Colonic mucosa (tissue), 4 donors: ENCODE measurements at regions not wholly inside any gene's neighbourhood (a gene's known extent, or its start where the extent isn't known, plus 50 kb on each side); places are given as distances from the start of the nearest gene placed in this dataset.

Experiments
- DNase-seq: peaks from one replicate; pipeline ENCODE4 v3.0.0-alpha.2; 2020
- H3K27ac ChIP-seq: fragments of 200-600 bp; one replicate; pipeline ENCODE4 v1.8.0; 2021
- H3K27me3 ChIP-seq: fragments of 200-600 bp; one replicate; pipeline ENCODE4 v1.8.0; 2021
- H3K36me3 ChIP-seq: fragments of 200-600 bp; one replicate; pipeline ENCODE4 v1.8.0; 2021
- H3K4me1 ChIP-seq: fragments of 200-600 bp; one replicate; pipeline ENCODE4 v1.8.0; 2021; ENCODE audit warnings: mild to moderate bottlenecking
- H3K4me3 ChIP-seq: fragments of 200-600 bp; one replicate; pipeline ENCODE4 v1.8.0; 2021
- H3K9ac ChIP-seq, 2 donors: one replicate each; pipeline ENCODE4 v1.7.0; 2013; ENCODE audit warnings: control low read depth in 2 of 2, low read depth in 2 of 2, low read length in 2 of 2
- H3K9me3 ChIP-seq: fragments of 200-600 bp; one replicate; pipeline ENCODE4 v1.8.0; 2021
- CTCF ChIP-seq: fragments of 200-600 bp; IDR thresholded peaks from one replicate; pipeline ENCODE4 v1.8.0; 2022; ENCODE audit warnings: antibody characterized with exemption, mild to moderate bottlenecking
- intact Hi-C: fragments of 100-400 bp; cut with DNase I; formaldehyde crosslinking; loops from one replicate; pipeline ENCODE4 v1.14.1; 2022
- donor health status: healthy.
- donor health status: DM: no; HTN: no; CAD: no.
- donor health status: DM: no; HTN: no; CAD: no.

- TF ChIP-seq CTCF: no peak
- DNase-seq: no peak
- no peak overlapping the region for H3K27ac ChIP-seq
- no peak overlapping the region for H3K4me3 ChIP-seq
- H3K9ac ChIP-seq: no peak overlapping the region
- H3K27me3 ChIP-seq: no peaks in the 10 kb centered on the region
- H3K4me1 ChIP-seq: no peaks in the 10 kb centered on the region
- H3K9me3 ChIP-seq: no peaks in the 10 kb centered on the region
- no peaks in the 10 kb centered on the region for H3K36me3 ChIP-seq
- intact Hi-C loops: no loop called here
Observed at GRCh38 chr20:11691766-11692165, 225.9 kb upstream of the BTBD3 start.

GRCh38 chr20:11692567-11692966 is 225.1 kb upstream of the BTBD3 start:
- Histone ChIP-seq H3K36me3 (no peaks in the 10 kb centered on the region), H3K4me1 (no peaks in the 10 kb centered on the region), H3K9ac (no peak overlapping the region), H3K27ac (no peak overlapping the region), H3K27me3 (no peaks in the 10 kb centered on the region), H3K4me3 (no peak overlapping the region), H3K9me3 (no peaks in the 10 kb centered on the region)
- intact Hi-C loops: no loop called here
- TF ChIP-seq CTCF: no peak
- DNase-seq: no peak

GRCh38 chr20:11694467-11694866 is 223.2 kb upstream of the BTBD3 start:
- DNase-seq: no peak
- no peak overlapping the region for H3K27ac ChIP-seq
- intact Hi-C loops: no loop called here
- H3K27me3 ChIP-seq: no peaks in the 10 kb centered on the region
- no peak for TF ChIP-seq CTCF
- H3K9ac ChIP-seq: no peak overlapping the region
- H3K36me3 ChIP-seq: no peaks in the 10 kb centered on the region
- H3K4me3 ChIP-seq: no peak overlapping the region
- no peaks in the 10 kb centered on the region for H3K9me3 ChIP-seq
- H3K4me1 ChIP-seq: no peaks in the 10 kb centered on the region

GRCh38 chr20:11697055-11697454 is 220.6 kb upstream of the BTBD3 start:
- no peak overlapping the region for H3K27ac ChIP-seq
- intact Hi-C loops: no loop called here
- no peaks in the 10 kb centered on the region for H3K36me3 ChIP-seq
- DNase-seq: no peak
- H3K9ac ChIP-seq: no peak overlapping the region
- no peaks in the 10 kb centered on the region for H3K9me3 ChIP-seq
- no peaks in the 10 kb centered on the region for H3K4me1 ChIP-seq
- no peak overlapping the region for H3K4me3 ChIP-seq
- no peaks in the 10 kb centered on the region for H3K27me3 ChIP-seq
- no peak for TF ChIP-seq CTCF

- no peaks in the 10 kb centered on the region for H3K9me3 ChIP-seq
- no peak overlapping the region for H3K27ac ChIP-seq
- no peak for TF ChIP-seq CTCF
- no peak overlapping the region for H3K4me3 ChIP-seq
- intact Hi-C loops: no loop called here
- H3K9ac ChIP-seq: no peak overlapping the region
- no peaks in the 10 kb centered on the region for H3K27me3 ChIP-seq
- H3K4me1 ChIP-seq: no peaks in the 10 kb centered on the region
- no peak for DNase-seq
- no peaks in the 10 kb centered on the region for H3K36me3 ChIP-seq
Observed at GRCh38 chr20:11697646-11698045, 220.0 kb upstream of the BTBD3 start.

- Histone ChIP-seq H3K36me3 (no peaks in the 10 kb centered on the region), H3K9me3 (no peaks in the 10 kb centered on the region), H3K9ac (no peak overlapping the region), H3K27me3 (no peaks in the 10 kb centered on the region), H3K4me1 (no peaks in the 10 kb centered on the region), H3K27ac (no peak overlapping the region), H3K4me3 (no peak overlapping the region)
- no peak for DNase-seq
- no peak for TF ChIP-seq CTCF
- intact Hi-C loops: no loop called here
Observed at GRCh38 chr20:11698124-11698523, 219.6 kb upstream of the BTBD3 start.
